Activated CD8-positive, alpha-beta memory T cell treated with anti-CD3 and anti-CD28 coated beads, Interleukin-2, amount 10 ng/mL, durations not matched to agents 7 days and 5 days (primary cell): ENCODE measurements at regions not wholly inside any gene's neighbourhood (a gene's known extent, or its start where the extent isn't known, plus 50 kb on each side); places are given as distances from the start of the nearest gene placed in this dataset.
A peak's percentile ranks its signal among the peaks of the same experiment; 100 is the strongest.
"Not testable (repeated sequence)": the region's sequence is repeated elsewhere in the genome, so short reads cannot be mapped to it uniquely, and the experiment has no call there.

ENCODE experiments used
- ATAC-seq: fragments of 150-1000 bp; cut with Tn5 transposase; one replicate; pipeline ENCODE4 v1.10.0; 2021; ENCODE audit warnings: moderate library complexity
- CTCF ChIA-PET: fragments of 350-600 bp; sonication (Branson Sonifier 250); formaldehyde crosslinking; loops from one replicate; lab custom pipeline; 2021; ENCODE audit warnings: antibody characterized with exemption; lab: Charles Lee
- DNase-seq: peaks from one replicate; pipeline ENCODE4 v3.0.0-alpha.2; 2020
- H3K27ac Mint-ChIP-seq: one replicate; pipeline ENCODE4 v1.8.0; 2021; ENCODE audit warnings: mild to moderate bottlenecking, mixed read lengths
- H3K27me3 Mint-ChIP-seq: one replicate; pipeline ENCODE4 v1.8.0; 2021; ENCODE audit warnings: mixed read lengths
- H3K36me3 Mint-ChIP-seq: one replicate; pipeline ENCODE4 v1.8.0; 2021; ENCODE audit warnings: mild to moderate bottlenecking, mixed read lengths
- H3K4me1 Mint-ChIP-seq: one replicate; pipeline ENCODE4 v1.8.0; 2021; ENCODE audit warnings: mixed read lengths
- H3K4me3 Mint-ChIP-seq: one replicate; pipeline ENCODE4 v1.8.0; 2021; ENCODE audit warnings: mild to moderate bottlenecking, moderate library complexity, mixed read lengths
- H3K9me3 Mint-ChIP-seq: one replicate; pipeline ENCODE4 v1.8.0; 2022; ENCODE audit warnings: low read depth, mixed read lengths

DNA sequence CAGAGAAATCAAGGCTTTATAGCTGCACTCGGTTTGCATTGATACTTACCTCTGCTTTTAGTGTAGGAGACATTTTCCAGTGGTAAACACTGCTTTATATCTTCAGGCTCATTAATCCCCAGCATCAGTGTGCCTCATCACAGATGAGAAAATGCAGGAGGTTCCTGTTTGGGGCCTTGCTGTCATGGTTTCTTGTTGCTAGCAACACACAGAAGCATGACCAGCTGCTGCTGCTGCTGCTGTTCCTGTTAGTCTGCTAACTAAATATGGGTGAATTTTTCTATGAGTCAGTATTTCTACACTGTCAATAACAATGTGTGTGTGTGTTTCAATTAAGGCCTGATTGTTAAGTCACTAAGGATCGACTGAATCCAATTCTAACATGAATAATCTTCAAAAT, 85.8 kb upstream of the RGS1 start:
- CTCF ChIA-PET = interaction anchor here (1.3 to 1.5 kb wide), 2 partner anchors 15 to 96 kb away, joined by 4 to 7 read pairs; no protein-coding TSS in a partner anchor
- H3K27me3 Mint-ChIP-seq = no peaks in the 10 kb centered on the region
- peaks cover 4% of the 10 kb centered on the region for H3K4me1 Mint-ChIP-seq
- no peaks in the 10 kb centered on the region for H3K9me3 Mint-ChIP-seq
- H3K4me3 Mint-ChIP-seq = no peak overlapping the region
- no peak for DNase-seq
- ATAC-seq = peak; percentile 33
- H3K36me3 Mint-ChIP-seq = no peaks in the 10 kb centered on the region
- H3K27ac Mint-ChIP-seq = no peak overlapping the region

DNA sequence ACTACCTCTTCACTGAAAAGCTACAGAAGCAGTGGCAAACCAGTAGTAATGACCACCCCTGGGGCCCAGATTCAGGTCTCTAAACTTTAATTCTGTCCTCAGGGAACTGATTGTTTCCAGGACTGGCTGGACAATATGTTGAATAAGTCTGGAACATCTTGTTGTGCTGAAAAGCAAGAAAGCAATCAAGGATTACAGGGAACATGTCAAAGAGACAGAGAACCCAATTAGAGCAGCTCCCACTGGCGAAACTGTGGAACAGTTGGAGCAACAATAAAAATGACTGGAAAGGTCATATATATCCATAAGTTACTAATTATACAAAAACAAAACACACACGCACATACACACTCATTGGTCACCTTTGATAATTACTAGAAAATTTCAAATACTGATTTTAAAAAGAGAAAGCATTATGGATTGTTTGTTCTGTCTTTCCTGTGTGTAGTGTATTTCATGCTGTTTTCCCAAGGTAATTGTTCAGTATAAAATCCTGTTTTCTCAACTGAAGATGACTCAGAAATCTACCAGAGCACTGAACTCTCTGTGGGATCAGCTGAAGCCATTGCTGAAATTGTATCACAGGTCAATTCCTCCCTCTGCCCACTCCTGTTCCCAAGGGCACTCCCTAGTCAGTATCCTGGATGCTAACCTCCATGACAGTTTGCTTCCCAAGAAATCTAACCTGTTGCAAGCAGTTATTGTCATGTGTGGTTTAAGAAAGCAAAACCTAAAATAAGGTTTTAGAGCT, 83.6 kb upstream of the RGS1 start:
- Mint-ChIP-seq H3K9me3 (no peaks in the 10 kb centered on the region), H3K4me1 (peaks cover 4% of the 10 kb centered on the region), H3K4me3 (no peak overlapping the region), H3K27ac (no peak overlapping the region), H3K36me3 (no peaks in the 10 kb centered on the region), H3K27me3 (no peaks in the 10 kb centered on the region)
- CTCF ChIA-PET = interaction anchor here (1.1 to 1.2 kb wide), 2 partner anchors 14 to 18 kb away, joined by 3 read pairs; no protein-coding TSS in a partner anchor
- no peak for ATAC-seq
- no peak for DNase-seq

DNA sequence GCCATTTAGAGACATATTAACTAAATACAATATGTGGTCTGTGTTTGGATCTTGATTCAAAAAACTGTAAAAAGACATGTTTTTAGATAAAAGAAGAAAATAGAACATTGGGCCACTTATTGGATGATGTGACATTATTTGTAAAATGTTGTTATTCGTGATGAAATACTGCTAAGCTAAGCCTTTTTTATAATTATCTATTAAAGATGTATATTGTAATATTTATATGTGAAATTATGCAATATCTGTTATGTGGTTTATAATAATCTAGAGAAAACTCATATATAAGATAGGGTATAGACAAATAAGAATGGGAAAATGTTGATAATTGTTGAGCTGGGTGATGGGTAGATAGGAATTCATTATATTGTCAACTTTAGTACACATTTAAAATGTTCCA, 82.0 kb upstream of the RGS1 start:
- Mint-ChIP-seq H3K36me3 (no peaks in the 10 kb centered on the region), H3K27me3 (no peaks in the 10 kb centered on the region), H3K9me3 (no peaks in the 10 kb centered on the region), H3K27ac (no peak overlapping the region), H3K4me1 (peaks cover 4% of the 10 kb centered on the region), H3K4me3 (no peak overlapping the region)
- CTCF ChIA-PET = no interaction called here
- DNase-seq = no peak
- no peak for ATAC-seq

DNA sequence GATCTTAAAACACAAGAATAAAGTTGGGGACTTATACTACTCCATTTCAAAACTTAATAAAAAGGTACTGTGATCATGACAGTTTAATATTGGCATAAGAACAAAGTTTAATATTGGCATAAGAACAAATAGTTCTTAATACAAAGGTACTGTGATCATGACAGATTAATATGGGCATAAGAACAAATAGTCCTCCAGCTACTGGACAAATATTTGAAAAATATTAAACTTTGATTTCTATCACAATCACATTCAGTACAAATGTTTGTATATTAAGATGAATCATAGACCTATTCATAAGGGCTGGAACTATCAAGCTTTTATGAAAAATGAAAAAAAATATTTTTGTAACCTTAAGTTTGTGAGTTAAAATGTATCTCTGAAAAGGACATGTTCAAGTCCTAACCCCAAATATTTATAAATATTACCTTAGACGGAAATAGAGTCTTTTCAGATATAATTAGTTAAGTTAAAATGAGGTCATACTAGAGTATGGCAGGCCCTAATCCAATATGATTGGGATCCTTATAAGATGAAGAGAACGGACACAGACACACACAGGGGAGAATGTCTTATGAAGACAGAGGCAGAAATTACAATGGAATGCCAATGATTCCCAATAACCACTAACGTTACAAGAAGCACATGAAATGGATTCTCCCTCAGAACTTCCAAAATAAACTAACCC, 79.1 kb upstream of the RGS1 start:
- no peak for DNase-seq
- Mint-ChIP-seq H3K4me1 (no peaks in the 10 kb centered on the region), H3K9me3 (no peaks in the 10 kb centered on the region), H3K4me3 (no peak overlapping the region), H3K27ac (no peak overlapping the region), H3K36me3 (no peaks in the 10 kb centered on the region), H3K27me3 (no peaks in the 10 kb centered on the region)
- CTCF ChIA-PET = interaction anchor here (1.0 kb wide), 1 partner anchor 10 kb away, joined by 4 read pairs; no protein-coding TSS in a partner anchor
- no peak for ATAC-seq

DNA sequence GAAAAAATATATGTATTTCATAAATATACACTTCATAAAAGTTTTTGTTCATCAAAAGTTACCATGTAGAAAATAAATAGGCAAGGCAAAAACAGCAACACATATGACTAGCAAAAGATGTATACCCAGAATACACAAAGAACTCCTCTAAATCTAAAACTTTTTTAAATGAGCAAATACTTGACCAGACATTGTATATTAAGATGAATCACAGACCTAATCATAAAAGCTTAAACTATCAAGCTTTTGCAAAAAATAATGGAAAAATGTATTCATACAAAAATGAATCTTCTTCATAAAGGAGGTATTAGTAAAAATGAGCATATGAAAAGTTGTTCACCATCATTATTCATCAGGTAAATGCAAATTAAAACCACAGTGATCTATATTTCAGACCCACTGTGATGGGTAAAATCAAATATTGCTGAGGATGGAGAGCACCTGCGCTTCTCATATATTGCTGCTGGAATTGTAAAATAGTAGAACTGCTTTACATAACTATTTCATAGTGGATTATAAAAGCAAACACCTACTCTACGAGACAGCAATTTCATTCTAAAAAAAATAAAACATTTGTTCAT, 78.3 kb upstream of the RGS1 start:
- DNase-seq = no peak
- Mint-ChIP-seq H3K4me1 (no peaks in the 10 kb centered on the region), H3K4me3 (no peak overlapping the region), H3K36me3 (no peaks in the 10 kb centered on the region), H3K9me3 (no peaks in the 10 kb centered on the region), H3K27me3 (no peaks in the 10 kb centered on the region), H3K27ac (no peak overlapping the region)
- no peak for ATAC-seq
- CTCF ChIA-PET = no interaction called here

DNA sequence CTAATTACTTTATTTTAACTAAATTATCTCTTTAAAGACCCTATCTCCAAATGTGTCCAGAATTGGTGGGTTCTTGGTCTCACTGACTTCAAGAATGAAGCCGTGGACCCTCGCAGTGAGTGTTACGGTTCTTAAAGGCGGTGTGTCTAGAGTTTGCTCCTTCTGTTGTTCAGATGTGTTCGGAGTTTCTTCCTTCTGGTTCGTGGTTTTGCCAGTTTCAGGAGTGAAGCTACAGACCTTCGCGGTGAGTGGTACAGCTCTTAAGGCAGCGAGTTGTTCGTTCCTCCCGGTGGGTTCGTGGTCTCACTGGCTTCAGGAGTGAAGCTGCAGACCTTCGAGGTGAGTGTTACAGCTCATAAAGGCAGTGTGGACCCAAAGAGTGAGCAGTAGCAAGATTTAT, 77.5 kb upstream of the RGS1 start:
- H3K36me3 Mint-ChIP-seq, ATAC-seq, H3K27ac Mint-ChIP-seq, H3K4me3 Mint-ChIP-seq, H3K9me3 Mint-ChIP-seq, H3K4me1 Mint-ChIP-seq, DNase-seq, H3K27me3 Mint-ChIP-seq: not testable (repeated sequence)
- CTCF ChIA-PET = interaction anchor here (1.2 kb wide), 1 partner anchor 24 kb away, joined by 4 read pairs; no protein-coding TSS in a partner anchor

DNA sequence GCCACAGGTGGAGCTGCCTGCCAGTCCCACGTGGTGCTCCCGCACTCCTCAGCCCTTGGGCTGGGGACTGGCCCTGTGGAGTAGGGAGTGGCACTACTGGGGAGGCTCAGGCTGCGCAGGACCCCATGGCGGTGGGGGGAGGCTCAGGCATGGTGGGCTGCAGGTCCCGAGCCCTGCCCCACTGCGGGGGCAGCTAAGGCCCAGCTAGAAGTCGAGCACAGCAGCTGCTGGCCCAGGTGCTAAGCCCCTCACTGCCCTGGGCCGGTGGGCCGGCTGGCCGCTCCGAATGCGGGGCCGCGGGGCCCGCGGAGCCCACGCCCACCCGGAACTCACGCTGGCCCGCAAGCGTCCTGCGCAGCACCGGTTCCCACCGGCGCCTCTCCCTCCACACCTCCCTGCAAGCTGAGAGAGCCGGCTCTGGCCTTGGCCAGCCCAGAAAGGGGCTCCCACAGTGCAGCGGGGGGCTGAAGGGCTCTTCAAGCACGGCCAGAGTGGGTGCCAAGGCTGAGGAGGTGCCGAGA, 76.5 kb upstream of the RGS1 start:
- DNase-seq, H3K9me3 Mint-ChIP-seq, H3K27ac Mint-ChIP-seq, H3K4me3 Mint-ChIP-seq, H3K36me3 Mint-ChIP-seq, ATAC-seq, H3K27me3 Mint-ChIP-seq, H3K4me1 Mint-ChIP-seq: not testable (repeated sequence)
- CTCF ChIA-PET = interaction anchor here (1.2 kb wide), 1 partner anchor 25 kb away, joined by 4 read pairs; no protein-coding TSS in a partner anchor

DNA sequence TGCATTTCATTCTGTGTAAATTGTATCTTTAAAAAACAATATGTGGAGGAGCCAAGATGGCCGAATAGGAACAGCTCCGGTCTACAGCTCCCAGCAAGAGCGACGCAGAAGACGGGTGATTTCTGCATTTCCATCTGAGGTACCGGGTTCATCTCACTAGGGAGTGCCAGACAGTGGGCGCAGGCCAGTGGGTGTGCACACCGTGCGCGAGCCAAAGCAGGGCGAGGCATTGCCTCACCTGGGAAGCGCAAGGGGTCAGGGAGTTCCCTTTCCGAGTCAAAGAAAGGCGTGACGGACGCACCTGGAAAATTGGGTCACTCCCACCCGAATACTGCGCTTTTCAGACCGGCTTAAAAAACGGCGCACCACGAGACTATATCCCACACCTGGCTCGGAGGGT, 75.0 kb upstream of the RGS1 start:
- ATAC-seq, CTCF ChIA-PET, H3K4me1 Mint-ChIP-seq, DNase-seq, H3K4me3 Mint-ChIP-seq, H3K27ac Mint-ChIP-seq, H3K27me3 Mint-ChIP-seq, H3K36me3 Mint-ChIP-seq, H3K9me3 Mint-ChIP-seq: not testable (repeated sequence)

DNA sequence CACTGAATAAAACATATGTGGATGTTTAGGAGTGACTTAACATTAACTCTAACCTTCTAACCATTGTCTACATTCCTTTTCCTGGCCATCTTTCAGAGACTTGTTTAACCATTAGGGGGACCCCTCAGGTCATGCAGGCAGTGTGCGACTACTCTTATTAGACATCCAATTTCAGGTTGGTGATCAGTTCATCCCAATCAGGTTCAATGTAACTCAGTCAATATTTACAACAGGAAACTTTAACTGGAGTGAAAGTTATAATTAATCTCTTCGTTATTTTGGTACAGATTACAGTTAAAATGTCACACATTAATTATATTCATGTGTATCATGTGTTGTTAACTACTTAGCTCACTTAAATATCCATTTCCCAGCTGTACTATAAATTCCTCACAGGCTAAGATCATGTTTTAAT, 68.8 kb upstream of the RGS1 start:
- Mint-ChIP-seq H3K27ac (no peak overlapping the region), H3K4me3 (no peak overlapping the region), H3K4me1 (peaks cover 3% of the 10 kb centered on the region), H3K9me3 (no peaks in the 10 kb centered on the region), H3K27me3 (no peaks in the 10 kb centered on the region), H3K36me3 (no peaks in the 10 kb centered on the region)
- peak; percentile 51 for DNase-seq
- CTCF ChIA-PET = interaction anchor here (0.9 to 1.6 kb wide), 10 partner anchors 9 to 104 kb away, joined by 4 to 10 read pairs (median 4); no protein-coding TSS in a partner anchor
- ATAC-seq = peak; percentile 66

DNA sequence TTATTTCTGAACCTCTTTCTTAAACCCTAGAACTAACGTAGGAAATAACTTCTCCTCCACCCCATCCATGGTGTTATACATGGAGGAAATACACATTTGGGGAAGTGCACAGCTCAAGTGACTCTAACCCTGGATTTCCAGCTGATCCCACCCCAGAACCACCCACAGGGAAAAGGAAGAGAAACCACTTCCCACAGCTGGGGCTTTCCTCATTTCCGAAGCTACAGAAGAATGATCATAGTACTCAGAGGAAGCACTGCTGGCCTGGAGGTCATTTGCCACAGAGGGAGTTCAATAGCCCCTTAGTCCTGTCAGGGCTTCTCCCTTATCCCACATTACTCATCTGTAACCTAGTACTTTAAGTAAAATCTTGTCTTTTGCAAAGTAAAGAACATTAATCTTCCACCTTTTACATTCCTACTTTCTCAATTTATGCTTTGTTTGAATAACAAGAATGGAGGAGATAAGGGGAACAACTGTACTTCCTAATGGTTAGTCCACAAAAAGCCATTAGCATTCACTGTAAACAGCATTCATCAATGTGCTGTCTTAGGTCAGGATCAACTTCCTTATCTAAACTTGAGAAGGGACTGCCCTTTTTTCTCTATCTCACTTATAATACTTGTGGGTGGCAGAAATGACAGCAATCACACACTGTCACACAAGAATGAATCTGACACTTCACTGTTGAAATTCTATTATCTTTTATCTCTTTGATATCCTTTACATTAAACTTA, 63.0 kb upstream of the RGS1 start:
- Mint-ChIP-seq H3K27ac (no peak overlapping the region), H3K36me3 (no peaks in the 10 kb centered on the region), H3K27me3 (no peaks in the 10 kb centered on the region), H3K4me1 (peaks cover 35% of the 10 kb centered on the region), H3K4me3 (no peak overlapping the region), H3K9me3 (no peaks in the 10 kb centered on the region)
- DNase-seq (no peak), ATAC-seq (no peak)
- CTCF ChIA-PET = interaction anchor here (1.0 to 1.6 kb wide), 2 partner anchors 55 to 97 kb away, joined by 4 read pairs; no protein-coding TSS in a partner anchor

DNA sequence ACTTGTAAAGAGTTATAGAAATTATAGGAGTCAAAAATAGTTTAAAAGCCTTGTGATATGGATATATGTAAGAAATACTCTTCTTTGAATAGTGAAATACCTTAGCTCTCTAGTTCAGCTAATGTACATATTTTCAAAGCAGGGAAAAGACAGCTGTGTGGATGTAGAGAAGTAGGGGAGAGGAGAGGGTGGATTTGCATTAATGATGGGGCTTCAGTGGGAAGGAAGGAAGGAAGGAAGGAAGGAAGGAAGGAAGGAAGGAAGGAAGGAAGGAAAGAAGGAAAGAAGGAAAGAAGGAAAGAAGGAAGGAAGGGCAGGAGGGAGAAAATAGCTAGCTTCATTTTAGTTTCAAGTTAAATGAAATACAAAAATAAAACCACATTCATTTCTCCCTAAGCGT, 62.4 kb upstream of the RGS1 start:
- ATAC-seq (no peak), DNase-seq (no peak)
- Mint-ChIP-seq H3K4me3 (no peak overlapping the region), H3K27me3 (no peaks in the 10 kb centered on the region), H3K4me1 (peaks cover 38% of the 10 kb centered on the region), H3K36me3 (no peaks in the 10 kb centered on the region), H3K27ac (peak overlapping the region; percentile 27), H3K9me3 (no peaks in the 10 kb centered on the region)
- CTCF ChIA-PET = interaction anchor here (1.0 to 1.6 kb wide), 2 partner anchors 54 to 96 kb away, joined by 4 read pairs; no protein-coding TSS in a partner anchor

DNA sequence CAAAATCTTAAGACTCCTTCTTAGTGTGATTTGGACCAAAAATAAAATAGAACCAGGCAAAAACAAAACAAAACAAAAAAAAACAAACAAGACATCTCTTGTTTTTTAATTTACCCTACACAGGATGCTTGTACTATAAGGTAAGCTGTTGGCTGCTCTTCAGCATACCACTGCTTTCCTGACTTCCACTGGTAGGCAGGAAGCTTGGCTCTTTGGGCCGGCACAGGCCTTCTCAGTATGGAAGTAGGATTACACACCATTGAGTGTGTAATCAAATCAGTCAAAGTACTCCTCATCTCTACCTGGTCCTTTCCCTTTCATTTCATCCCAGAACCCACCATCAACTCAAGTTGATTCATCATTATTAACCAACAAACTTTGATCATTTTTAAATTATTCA, 61.9 kb upstream of the RGS1 start:
- Mint-ChIP-seq H3K27me3 (no peaks in the 10 kb centered on the region), H3K27ac (no peak overlapping the region), H3K36me3 (no peaks in the 10 kb centered on the region), H3K4me1 (peaks cover 40% of the 10 kb centered on the region), H3K9me3 (no peaks in the 10 kb centered on the region), H3K4me3 (no peak overlapping the region)
- DNase-seq (no peak), ATAC-seq (no peak)
- CTCF ChIA-PET = interaction anchor here (1.0 kb wide), 1 partner anchor 96 kb away, joined by 4 read pairs; no protein-coding TSS in a partner anchor
